Astrocyte of the spinal cord (primary cell): ENCODE measurements at regions not wholly inside any gene's neighbourhood (a gene's known extent, or its start where the extent isn't known, plus 50 kb on each side); places are given as distances from the start of the nearest gene placed in this dataset.
"Not testable (repeated sequence)": the region's sequence is repeated elsewhere in the genome, so short reads cannot be mapped to it uniquely, and the experiment has no call there.

Source experiments
- DNase-seq: peaks from one replicate; pipeline ENCODE4 v3.0.0; 2011; ENCODE audit warnings: low read depth, low spot score
- H3K4me3 ChIP-seq: 2 replicates; pipeline ENCODE4 v1.5.1; 2011; ENCODE audit warnings: low read depth, mild to moderate bottlenecking, low read length, moderate library complexity
- in situ Hi-C: cut with HindIII; loops from 2 replicates; pipeline ENCODE4 v1.10.0; 2017; ENCODE audit warnings: low sequenced_read_pairs
- TF ChIP-seq, protein P1 (sequence below): IDR thresholded peaks from 2 replicates; pipeline ENCODE4 v1.5.1; 2012; ENCODE audit warnings: low read depth, mild to moderate bottlenecking, low read length, inconsistent platforms

DNA sequence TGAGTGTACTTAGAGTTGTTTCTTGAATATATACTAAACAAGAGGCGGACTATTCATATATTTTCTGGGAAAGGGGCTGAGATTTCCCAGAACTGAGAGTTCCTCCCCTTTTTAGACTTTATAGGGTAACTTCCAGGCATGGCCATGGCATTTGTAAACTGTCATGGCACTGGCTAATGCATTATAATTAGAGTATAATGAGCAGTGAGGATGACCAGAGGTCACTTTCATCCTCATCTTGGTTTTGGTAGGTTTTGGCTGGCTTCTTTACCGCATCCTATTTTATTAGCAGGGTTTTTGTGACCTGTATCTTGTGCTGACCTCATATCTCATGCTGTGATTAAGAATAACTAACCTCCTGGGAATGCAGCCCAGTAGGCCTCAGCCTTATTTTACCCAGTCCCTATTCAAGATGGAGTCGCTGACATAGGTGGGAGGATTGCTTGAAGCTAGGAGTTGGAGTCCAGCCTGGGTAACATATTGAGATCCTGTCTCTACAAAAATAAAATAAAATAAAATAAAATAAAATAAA, 91.4 kb downstream of the MOBP start:
- in situ Hi-C loops: no loop called here
- DNase-seq: no peak
- TF ChIP-seq, protein P1, sequence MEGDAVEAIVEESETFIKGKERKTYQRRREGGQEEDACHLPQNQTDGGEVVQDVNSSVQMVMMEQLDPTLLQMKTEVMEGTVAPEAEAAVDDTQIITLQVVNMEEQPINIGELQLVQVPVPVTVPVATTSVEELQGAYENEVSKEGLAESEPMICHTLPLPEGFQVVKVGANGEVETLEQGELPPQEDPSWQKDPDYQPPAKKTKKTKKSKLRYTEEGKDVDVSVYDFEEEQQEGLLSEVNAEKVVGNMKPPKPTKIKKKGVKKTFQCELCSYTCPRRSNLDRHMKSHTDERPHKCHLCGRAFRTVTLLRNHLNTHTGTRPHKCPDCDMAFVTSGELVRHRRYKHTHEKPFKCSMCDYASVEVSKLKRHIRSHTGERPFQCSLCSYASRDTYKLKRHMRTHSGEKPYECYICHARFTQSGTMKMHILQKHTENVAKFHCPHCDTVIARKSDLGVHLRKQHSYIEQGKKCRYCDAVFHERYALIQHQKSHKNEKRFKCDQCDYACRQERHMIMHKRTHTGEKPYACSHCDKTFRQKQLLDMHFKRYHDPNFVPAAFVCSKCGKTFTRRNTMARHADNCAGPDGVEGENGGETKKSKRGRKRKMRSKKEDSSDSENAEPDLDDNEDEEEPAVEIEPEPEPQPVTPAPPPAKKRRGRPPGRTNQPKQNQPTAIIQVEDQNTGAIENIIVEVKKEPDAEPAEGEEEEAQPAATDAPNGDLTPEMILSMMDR: no peak
- H3K4me3 ChIP-seq: no peak overlapping the region

DNA sequence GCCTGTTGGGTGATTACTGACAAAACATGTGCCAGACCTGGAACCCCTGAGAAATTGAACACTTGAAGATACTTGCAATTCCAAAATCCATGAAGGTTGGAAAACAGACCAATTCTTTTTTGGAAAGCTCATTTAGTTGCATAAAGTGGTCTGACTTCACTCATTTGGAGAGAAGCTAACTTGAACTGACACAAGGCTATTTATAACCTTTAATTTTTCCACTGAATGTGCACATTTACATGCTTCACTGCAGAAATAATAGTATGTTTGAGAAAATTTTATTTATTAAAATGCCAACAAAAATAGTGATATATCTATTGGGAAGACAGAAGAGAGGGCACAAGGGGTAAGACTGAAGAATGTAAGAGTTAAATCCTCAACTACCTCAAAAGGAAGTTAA, 92.1 kb downstream of the MOBP start:
- TF ChIP-seq, protein P1: no peak
- H3K4me3 ChIP-seq: no peak overlapping the region
- DNase-seq: no peak
- in situ Hi-C loops: no loop called here

DNA sequence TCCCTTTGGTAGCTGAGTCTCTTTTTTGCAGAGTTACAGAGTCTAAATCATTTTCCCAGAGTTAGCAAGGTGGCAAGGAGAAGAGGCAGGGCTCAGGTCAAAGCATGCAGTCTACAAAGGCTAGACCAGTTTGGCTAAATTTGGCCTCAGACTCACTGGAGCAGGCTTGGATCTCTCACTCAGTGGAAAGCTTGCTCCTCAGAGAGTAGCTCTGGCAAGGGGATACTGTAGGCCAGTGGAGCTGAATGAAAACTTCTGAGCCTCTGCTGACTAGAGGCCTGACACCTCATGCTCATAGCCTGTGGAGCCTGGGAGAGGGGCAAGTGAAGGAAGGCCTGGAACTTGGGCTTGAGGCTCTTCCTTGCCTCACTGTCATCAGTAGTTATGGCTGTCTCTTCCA, 101.0 kb downstream of the MOBP start:
- DNase-seq: no peak
- in situ Hi-C loops: no loop called here
- TF ChIP-seq, protein P1: no peak
- H3K4me3 ChIP-seq: no peak overlapping the region

DNA sequence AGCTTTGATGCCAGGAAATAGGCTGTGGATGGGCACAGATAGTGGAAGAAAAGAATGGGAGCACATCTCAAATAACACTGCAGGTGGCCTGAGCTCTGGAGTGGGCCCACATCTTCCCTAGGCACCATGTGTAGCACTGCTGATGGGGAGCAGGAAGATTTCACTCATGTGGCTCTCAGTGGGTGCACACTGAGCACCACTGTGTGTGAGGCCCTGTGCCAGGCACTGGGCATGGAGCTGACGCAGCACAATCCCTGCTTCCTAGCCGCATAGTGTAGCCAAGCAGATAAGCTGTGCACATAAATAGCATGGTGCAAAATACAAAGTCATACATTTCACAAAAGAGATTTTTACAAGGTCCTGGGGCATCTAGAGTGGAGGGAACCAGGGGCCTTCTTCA, 101.6 kb downstream of the MOBP start:
- H3K4me3 ChIP-seq: no peak overlapping the region
- in situ Hi-C loops: no loop called here
- TF ChIP-seq, protein P1: no peak
- no peak for DNase-seq

DNA sequence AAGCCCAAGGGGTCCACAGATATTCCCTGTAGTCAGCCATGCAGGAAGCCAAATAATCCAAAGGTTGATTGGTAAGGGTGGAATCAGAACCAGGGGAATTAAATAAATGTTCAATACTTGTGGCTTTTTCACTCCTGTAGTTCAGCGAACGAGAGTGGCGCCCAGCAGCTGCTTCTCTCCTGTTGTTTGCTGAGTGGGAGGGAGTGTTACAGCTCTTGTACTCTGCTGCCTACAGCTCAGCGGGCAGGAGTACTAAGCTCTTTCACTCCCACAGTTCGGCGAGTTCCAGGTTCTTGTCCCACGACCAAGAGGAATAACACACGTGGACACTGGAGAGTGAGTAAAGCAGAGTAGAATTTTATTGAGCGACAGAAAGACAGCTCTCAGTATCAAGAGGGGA, 105.9 kb downstream of the MOBP start:
- TF ChIP-seq, protein P1: no peak
- in situ Hi-C loops: no loop called here
- DNase-seq: no peak

DNA sequence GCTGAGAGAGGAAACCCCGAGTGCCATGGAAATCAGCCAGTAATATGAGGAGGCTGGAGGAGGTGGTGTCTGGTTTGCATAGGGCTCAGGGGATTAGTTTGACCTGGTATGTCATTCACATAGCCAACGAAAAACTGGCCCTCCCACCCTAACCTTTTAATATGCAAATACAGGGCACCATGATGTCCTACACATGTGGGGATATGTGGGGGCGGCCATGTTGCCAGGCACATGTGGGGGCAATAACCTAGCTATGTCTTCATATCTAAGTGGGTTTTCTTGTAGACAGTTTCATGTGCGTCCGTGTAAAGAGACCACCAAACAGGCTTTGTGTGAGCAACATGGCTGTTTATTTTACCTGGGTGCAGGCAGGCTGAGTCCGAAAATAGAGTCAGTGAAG, 110.1 kb downstream of the MOBP start:
- in situ Hi-C loops: no loop called here
- H3K4me3 ChIP-seq: no peak overlapping the region

More for the DNA sequence above, 105.9 kb downstream of the MOBP start:
- H3K4me3 ChIP-seq: no peak overlapping the region

DNA sequence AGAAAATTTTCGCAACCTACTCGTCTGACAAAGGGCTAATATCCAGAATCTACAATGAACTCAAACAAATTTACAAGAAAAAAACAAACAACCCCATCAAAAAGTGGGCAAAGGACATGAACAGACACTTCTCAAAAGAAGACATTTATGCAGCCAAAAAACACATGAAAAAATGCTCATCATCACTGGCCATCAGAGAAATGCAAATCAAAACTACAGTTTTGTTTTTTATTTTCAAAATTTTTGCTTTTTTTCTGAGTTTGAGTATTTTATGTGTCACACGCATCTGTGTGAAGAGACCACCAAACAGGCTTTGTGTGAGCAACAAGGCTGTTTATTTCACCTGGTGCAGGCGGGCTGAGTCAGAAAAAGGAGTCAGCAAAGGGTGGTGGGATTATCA, 118.7 kb downstream of the MOBP start:
- H3K4me3 ChIP-seq, in situ Hi-C loops, DNase-seq: not testable (repeated sequence)

More for the DNA sequence above, 110.1 kb downstream of the MOBP start:
- DNase-seq: no peak
- TF ChIP-seq, protein P1: no peak
